Neural crest cell (in vitro differentiated cells): ENCODE measurements at regions not wholly inside any gene's neighbourhood (a gene's known extent, or its start where the extent isn't known, plus 50 kb on each side); places are given as distances from the start of the nearest gene placed in this dataset.
"Not testable (repeated sequence)": the region's sequence is repeated elsewhere in the genome, so short reads cannot be mapped to it uniquely, and the experiment has no call there.

Experiments
- DNase-seq: peaks from one replicate; pipeline ENCODE4 v3.0.0; 2021; ENCODE audit warnings: low read depth, mixed read lengths, low spot score
- H3K27ac Mint-ChIP-seq: one replicate; pipeline ENCODE4 v1.8.0; 2021; ENCODE audit warnings: mild to moderate bottlenecking, mixed read lengths; ENCODE audit not compliant: unreplicated experiment
- H3K27me3 Mint-ChIP-seq: 2 replicates; pipeline ENCODE4 v1.8.0; 2021; ENCODE audit warnings: low read depth, mild to moderate bottlenecking, mixed read lengths
- H3K36me3 Mint-ChIP-seq: 2 replicates; pipeline ENCODE4 v1.8.0; 2021; ENCODE audit warnings: low read depth, mild to moderate bottlenecking, mixed read lengths
- H3K4me1 Mint-ChIP-seq: 2 replicates; pipeline ENCODE4 v1.8.0; 2021; ENCODE audit warnings: mixed read lengths
- H3K4me3 Mint-ChIP-seq: one replicate; pipeline ENCODE4 v1.8.0; 2021; ENCODE audit warnings: mild to moderate bottlenecking, mixed read lengths
- H3K9me3 Mint-ChIP-seq: 2 replicates; pipeline ENCODE4 v1.8.0; 2021; ENCODE audit warnings: mixed read lengths
- TF ChIP-seq, protein P1 (sequence below): fragments of 200-600 bp; sonication (generic); conservative IDR thresholded peaks from 2 replicates; pipeline ENCODE4 v1.5.0; 2021; ENCODE audit warnings: antibody characterized with exemption, mild to moderate bottlenecking

DNA sequence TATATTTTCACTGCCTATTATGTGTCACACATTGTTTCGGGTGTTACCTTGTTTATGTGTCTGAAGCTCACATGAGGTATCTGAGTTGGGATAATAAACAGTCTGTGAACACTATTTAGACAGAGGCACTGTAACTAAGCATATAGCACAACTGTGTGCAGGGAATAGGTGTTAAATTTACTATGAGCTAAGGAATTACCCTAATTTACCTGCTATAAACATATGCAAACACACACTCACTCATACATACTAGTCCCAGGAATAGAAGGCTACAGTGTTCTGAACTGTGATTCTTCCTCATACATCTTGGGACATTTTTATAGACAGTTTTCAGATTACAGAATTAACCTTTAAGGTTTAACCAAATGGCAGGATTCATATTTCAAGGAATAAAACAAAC, 127.6 kb upstream of the SPANXN4 start:
- no peaks in the 10 kb centered on the region for H3K27me3 Mint-ChIP-seq

DNA sequence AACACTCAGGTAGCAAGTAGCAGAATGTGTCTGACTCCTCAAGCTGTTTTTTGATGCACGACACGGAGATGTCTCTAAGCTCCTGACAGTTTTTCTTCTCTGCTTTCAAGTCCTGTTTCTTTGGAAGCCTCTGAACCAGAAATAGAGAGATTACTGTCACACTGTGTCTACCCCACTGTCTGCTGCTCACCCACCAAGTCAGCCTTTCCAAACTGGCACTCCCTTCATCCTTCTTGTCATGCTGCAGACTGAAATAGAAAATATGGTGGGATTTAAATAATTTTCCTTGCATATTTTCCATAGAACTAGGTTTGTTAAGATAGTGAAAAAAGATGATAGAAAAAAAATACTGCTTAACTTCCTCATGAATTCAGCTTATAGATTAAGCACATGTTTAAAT, 102.5 kb upstream of the SPANXN4 start:
- no peak overlapping the region for H3K27ac Mint-ChIP-seq
- H3K27me3 Mint-ChIP-seq: no peaks in the 10 kb centered on the region
- H3K4me1 Mint-ChIP-seq: no peaks in the 10 kb centered on the region
- no peak overlapping the region for H3K4me3 Mint-ChIP-seq
- DNase-seq: no peak
- H3K9me3 Mint-ChIP-seq: peaks cover 15% of the 10 kb centered on the region
- TF ChIP-seq, protein P1, sequence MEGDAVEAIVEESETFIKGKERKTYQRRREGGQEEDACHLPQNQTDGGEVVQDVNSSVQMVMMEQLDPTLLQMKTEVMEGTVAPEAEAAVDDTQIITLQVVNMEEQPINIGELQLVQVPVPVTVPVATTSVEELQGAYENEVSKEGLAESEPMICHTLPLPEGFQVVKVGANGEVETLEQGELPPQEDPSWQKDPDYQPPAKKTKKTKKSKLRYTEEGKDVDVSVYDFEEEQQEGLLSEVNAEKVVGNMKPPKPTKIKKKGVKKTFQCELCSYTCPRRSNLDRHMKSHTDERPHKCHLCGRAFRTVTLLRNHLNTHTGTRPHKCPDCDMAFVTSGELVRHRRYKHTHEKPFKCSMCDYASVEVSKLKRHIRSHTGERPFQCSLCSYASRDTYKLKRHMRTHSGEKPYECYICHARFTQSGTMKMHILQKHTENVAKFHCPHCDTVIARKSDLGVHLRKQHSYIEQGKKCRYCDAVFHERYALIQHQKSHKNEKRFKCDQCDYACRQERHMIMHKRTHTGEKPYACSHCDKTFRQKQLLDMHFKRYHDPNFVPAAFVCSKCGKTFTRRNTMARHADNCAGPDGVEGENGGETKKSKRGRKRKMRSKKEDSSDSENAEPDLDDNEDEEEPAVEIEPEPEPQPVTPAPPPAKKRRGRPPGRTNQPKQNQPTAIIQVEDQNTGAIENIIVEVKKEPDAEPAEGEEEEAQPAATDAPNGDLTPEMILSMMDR: no peak
- no peaks in the 10 kb centered on the region for H3K36me3 Mint-ChIP-seq

More for the DNA sequence above, 127.6 kb upstream of the SPANXN4 start:
- no peak for DNase-seq
- no peak overlapping the region for H3K27ac Mint-ChIP-seq
- TF ChIP-seq, protein P1: no peak
- H3K36me3 Mint-ChIP-seq: no peaks in the 10 kb centered on the region
- H3K4me1 Mint-ChIP-seq: no peaks in the 10 kb centered on the region
- no peak overlapping the region for H3K4me3 Mint-ChIP-seq
- peaks cover 6% of the 10 kb centered on the region for H3K9me3 Mint-ChIP-seq

DNA sequence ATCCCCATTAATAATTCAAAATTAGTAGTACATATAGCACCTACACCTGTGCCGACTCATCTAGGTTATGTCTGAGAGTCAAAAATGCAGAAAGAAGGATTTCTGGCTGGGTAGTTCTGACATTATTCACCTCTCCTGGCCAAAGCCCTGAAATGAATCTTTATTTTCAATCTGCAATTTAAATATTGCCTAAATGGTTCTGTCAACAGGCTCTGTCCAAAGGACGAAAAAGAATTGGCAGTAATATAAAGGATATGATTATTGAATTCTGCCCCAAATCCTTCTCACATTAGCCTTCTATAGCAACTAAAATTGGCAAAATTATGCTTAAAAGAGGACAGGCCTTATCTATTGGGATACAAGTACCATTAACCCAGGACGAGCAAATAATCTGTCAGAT, 86.9 kb upstream of the SPANXN4 start:
- no peak overlapping the region for H3K4me3 Mint-ChIP-seq
- H3K36me3 Mint-ChIP-seq: no peaks in the 10 kb centered on the region
- peaks cover 3% of the 10 kb centered on the region for H3K9me3 Mint-ChIP-seq

DNA sequence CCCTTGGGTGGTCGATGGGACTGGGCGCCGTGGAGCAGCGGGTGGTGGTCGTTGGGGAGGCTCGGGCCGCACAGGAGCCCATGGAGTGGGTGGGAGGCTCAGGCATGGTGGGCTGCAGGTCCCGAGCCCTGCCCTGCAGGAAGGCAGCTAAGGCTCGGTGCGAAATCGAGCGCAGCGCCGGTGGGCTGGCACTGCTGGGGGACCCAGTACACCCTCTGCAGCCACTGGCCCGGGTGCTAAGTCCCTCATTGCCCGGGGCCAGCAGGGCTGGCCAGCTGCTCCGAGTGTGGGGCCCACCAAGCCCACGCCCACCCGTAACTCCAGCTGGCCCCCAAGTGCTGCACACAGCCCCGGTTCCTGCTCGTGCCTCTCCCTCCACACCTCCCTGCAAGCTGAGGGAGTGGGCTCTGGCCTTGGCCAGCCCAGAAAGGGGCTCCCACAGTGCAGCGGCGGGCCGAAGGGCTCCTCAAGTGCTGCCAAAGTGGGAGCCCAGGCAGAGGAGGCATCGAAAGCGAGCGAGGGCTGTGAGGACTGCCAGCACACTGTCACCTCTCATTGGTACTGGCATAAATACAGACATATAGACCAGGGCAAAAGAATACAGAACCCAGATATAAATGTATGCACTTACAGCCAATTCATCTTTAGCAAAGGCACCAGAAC, 53.5 kb upstream of the SPANXN4 start:
- H3K9me3 Mint-ChIP-seq: peaks cover 11% of the 10 kb centered on the region
- H3K27me3 Mint-ChIP-seq, H3K4me1 Mint-ChIP-seq, H3K36me3 Mint-ChIP-seq, DNase-seq, H3K4me3 Mint-ChIP-seq, H3K27ac Mint-ChIP-seq: not testable (repeated sequence)

More for the DNA sequence above, 86.9 kb upstream of the SPANXN4 start:
- Mint-ChIP-seq H3K27ac (no peak overlapping the region), H3K27me3 (no peaks in the 10 kb centered on the region), H3K4me1 (no peaks in the 10 kb centered on the region)
- TF ChIP-seq, protein P1: no peak
- no peak for DNase-seq
